Activated T-helper 2 cell treated with anti-CD3 and anti-CD28 coated beads, Interferon-gamma antibody, Interleukin-2, Interleukin-4, amounts not matched to agents 10 μg/mL and 5 μg/mL and 100 μg/mL, durations not matched to agents 14 hours and 24 hours and 36 hours (primary cell): ENCODE measurements at regions not wholly inside any gene's neighbourhood (a gene's known extent, or its start where the extent isn't known, plus 50 kb on each side); places are given as distances from the start of the nearest gene placed in this dataset.

Experiments
- DNase-seq: peaks from one replicate; pipeline ENCODE4 v3.0.0; 2021; ENCODE audit warnings: low spot score
- H3K27ac Mint-ChIP-seq: one replicate; pipeline ENCODE4 v1.8.0; 2021; ENCODE audit warnings: mixed read lengths
- H3K27me3 Mint-ChIP-seq: one replicate; pipeline ENCODE4 v1.8.0; 2021; ENCODE audit warnings: low read depth, mixed read lengths
- H3K36me3 Mint-ChIP-seq: one replicate; pipeline ENCODE4 v1.8.0; 2021; ENCODE audit warnings: low read depth, mixed read lengths
- H3K4me1 Mint-ChIP-seq: one replicate; pipeline ENCODE4 v1.8.0; 2021; ENCODE audit warnings: low read depth, mixed read lengths
- H3K4me3 Mint-ChIP-seq: one replicate; pipeline ENCODE4 v1.8.0; 2021; ENCODE audit warnings: low read depth, mild to moderate bottlenecking, moderate library complexity, mixed read lengths
- H3K9me3 Mint-ChIP-seq: one replicate; pipeline ENCODE4 v1.8.0; 2021; ENCODE audit warnings: mixed read lengths
- intact Hi-C: fragments of 100-400 bp; cut with micrococcal nuclease; formaldehyde crosslinking; loops from one replicate; pipeline ENCODE4 v1.15.1; 2023

DNA sequence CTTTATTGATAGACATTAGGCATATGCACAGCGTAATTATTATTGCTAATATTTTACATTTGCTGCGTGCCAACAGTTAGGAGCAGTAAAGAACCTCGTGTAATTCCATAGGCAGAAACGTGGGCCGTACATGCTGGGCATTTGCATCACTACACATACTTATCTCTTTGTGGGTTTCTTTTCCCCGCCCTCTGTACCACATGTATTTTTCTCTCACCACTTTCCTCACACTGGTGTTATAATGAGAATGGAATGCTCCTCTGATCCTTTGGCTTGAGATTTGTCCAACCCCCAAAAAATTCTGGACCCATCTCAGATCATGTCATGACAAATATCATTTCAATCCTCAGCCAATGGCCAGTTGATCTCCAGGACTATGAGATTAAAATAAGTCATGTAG lies 1952.6 kb upstream of the WWC1 start:
- H3K4me1 Mint-ChIP-seq: no peaks in the 10 kb centered on the region
- H3K27ac Mint-ChIP-seq: no peak overlapping the region
- no peak for DNase-seq
- no peak overlapping the region for H3K4me3 Mint-ChIP-seq
- no peaks in the 10 kb centered on the region for H3K27me3 Mint-ChIP-seq
- no peaks in the 10 kb centered on the region for H3K36me3 Mint-ChIP-seq
- intact Hi-C loops: no loop called here
- peaks cover 39% of the 10 kb centered on the region for H3K9me3 Mint-ChIP-seq

DNA sequence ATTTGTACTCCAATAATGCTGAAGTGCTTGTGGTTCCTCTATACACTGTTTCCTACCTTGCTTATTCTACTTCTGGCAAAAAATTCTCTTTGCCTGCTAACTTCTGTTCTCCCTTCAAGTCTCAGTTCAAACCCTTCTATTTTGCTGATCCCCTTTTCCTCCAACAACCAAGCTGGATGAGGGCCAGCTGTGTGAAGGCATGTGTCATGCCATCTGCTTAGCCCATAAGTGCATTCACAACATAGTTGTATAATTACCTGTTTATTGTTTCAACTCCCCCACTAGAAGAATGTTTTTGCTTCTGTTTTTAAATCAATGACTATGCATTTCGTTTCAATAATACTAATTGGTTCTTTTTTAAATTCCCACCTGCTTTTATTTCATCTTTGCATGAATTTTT lies 1951.4 kb upstream of the WWC1 start:
- Mint-ChIP-seq H3K27ac (no peak overlapping the region), H3K36me3 (no peaks in the 10 kb centered on the region), H3K4me1 (no peaks in the 10 kb centered on the region), H3K4me3 (no peak overlapping the region), H3K9me3 (peaks cover 34% of the 10 kb centered on the region), H3K27me3 (no peaks in the 10 kb centered on the region)
- intact Hi-C loops: no loop called here
- no peak for DNase-seq

DNA sequence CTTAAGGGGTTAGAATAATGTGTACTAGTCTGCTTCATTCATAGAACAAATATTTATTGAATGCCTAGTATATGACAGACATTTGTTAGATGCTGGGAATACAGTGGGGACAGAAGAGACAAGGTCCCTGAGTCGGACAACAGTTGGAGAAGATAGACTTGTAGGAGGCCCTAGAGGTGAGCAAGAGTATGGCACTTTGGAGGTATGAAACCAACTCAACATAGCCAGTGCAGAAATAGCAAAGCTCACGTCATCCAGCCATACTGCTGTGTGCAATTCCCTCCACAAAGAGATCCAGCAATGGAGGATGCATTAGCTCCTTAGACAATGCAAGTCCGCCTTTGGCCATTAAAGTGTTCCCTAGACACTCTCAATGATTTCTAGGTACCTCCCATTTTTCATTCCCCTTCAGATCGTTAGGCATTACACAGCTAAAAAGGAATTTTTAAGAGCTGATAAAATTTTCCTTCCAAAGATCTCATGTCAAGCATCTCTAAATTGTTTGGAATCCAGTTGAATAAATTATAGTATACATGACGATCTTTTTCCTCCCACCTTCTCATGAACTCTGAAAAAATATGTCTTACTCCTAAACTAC lies 1949.6 kb upstream of the WWC1 start:
- intact Hi-C loops: no loop called here
- no peak overlapping the region for H3K4me3 Mint-ChIP-seq
- no peaks in the 10 kb centered on the region for H3K27me3 Mint-ChIP-seq
- DNase-seq: no peak
- H3K9me3 Mint-ChIP-seq: peaks cover 19% of the 10 kb centered on the region
- H3K4me1 Mint-ChIP-seq: no peaks in the 10 kb centered on the region
- no peaks in the 10 kb centered on the region for H3K36me3 Mint-ChIP-seq
- no peak overlapping the region for H3K27ac Mint-ChIP-seq

DNA sequence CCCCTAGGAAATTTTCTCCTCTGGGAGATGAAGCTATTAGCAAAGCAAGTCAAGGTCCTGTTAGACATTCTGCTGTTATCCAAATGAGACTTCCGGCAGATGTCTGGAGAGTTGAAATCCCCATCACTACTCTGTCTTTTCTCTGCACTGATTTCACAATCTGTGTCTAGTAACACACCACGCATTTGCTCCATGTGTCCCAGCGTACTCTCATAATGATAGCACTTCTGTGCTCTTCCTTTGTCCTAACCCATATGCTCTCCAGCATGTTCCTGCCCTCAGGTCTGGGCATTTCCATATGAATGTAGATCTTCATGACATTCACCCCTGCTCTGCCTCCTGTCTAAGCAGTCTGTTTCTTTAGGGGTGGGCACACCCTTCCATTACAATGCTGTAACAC lies 1949.0 kb upstream of the WWC1 start:
- H3K4me1 Mint-ChIP-seq: no peaks in the 10 kb centered on the region
- intact Hi-C loops: no loop called here
- H3K36me3 Mint-ChIP-seq: no peaks in the 10 kb centered on the region
- peaks cover 19% of the 10 kb centered on the region for H3K9me3 Mint-ChIP-seq
- H3K27me3 Mint-ChIP-seq: no peaks in the 10 kb centered on the region
- DNase-seq: no peak
- no peak overlapping the region for H3K27ac Mint-ChIP-seq
- H3K4me3 Mint-ChIP-seq: no peak overlapping the region

DNA sequence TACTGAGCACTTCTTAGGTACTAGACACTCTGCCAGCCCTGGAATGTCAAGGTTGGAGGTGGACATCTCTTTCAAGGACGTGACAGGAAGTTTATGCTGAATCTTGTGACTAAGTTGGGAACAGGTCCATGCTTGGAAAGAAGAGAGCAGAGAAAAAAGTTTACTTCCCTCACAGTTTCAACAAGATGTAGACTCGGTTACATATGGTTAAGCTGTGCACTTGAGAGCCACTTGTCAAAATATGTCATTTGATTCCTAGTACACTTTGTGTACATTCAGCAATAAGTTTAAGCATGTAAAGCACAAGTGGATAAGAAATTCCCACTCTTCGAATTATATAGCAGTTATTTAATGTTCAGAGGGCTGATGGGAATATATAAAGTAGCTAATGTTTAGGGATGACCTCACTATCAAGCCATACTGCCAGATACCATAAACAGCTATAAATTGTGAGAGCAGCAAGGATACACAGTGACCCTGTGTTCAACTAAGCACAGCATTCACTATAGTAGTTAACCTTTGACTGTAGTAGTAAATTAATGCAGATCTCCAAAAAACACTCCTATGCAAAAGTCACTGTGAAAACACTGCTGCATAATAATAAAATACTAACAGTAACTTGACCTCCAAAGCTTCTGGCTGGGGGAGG lies 1944.6 kb upstream of the WWC1 start:
- H3K27me3 Mint-ChIP-seq: no peaks in the 10 kb centered on the region
- no peak overlapping the region for H3K4me3 Mint-ChIP-seq
- H3K36me3 Mint-ChIP-seq: no peaks in the 10 kb centered on the region
- no peaks in the 10 kb centered on the region for H3K4me1 Mint-ChIP-seq
- no peak for DNase-seq
- intact Hi-C loops: no loop called here
- no peak overlapping the region for H3K27ac Mint-ChIP-seq
- H3K9me3 Mint-ChIP-seq: peaks cover 17% of the 10 kb centered on the region

DNA sequence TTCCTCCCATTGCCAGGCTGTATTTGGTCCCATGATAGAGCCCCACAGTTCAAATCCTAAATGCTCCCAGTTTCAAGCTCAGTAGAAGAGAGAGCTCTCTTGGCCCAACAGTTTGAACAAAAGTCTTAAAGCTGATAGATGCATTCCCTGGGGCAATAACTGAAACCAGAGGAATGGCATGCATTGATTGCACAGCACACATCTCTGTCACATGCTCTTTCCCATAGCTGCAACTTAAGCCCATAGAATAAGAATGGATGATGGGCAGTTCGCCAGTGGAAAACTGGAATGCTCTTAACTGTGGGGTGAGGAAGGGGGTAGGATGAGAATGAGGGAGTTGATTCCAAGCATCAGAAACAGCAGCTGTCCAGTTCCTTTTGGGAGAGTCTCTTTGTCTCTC lies 1942.4 kb upstream of the WWC1 start:
- DNase-seq: no peak
- no peaks in the 10 kb centered on the region for H3K27me3 Mint-ChIP-seq
- H3K4me1 Mint-ChIP-seq: no peaks in the 10 kb centered on the region
- no peak overlapping the region for H3K27ac Mint-ChIP-seq
- H3K36me3 Mint-ChIP-seq: no peaks in the 10 kb centered on the region
- intact Hi-C loops: no loop called here
- no peak overlapping the region for H3K4me3 Mint-ChIP-seq
- peaks cover 10% of the 10 kb centered on the region for H3K9me3 Mint-ChIP-seq

DNA sequence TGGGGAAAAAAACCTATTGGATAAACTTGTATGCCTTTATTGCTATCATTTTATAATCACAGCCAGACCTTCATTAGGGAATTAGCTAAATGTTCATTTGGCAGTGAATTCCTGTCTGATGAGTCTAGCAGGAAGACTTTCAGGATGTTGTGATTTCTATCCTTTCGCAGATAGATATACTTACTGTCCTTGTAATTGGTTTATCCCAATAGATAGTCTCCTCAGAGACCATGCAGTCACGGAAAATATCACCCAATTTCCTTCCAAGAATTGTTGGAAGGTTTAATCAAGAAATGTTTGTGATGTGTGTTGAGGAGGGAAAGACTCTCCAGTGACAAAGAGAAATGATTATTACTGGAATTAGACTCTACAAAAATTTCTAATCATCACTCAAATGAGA lies 1937.9 kb upstream of the WWC1 start:
- H3K4me1 Mint-ChIP-seq: no peaks in the 10 kb centered on the region
- no peaks in the 10 kb centered on the region for H3K27me3 Mint-ChIP-seq
- H3K4me3 Mint-ChIP-seq: no peak overlapping the region
- DNase-seq: no peak
- H3K9me3 Mint-ChIP-seq: peaks cover 25% of the 10 kb centered on the region
- H3K27ac Mint-ChIP-seq: no peak overlapping the region
- intact Hi-C loops: no loop called here
- H3K36me3 Mint-ChIP-seq: no peaks in the 10 kb centered on the region

DNA sequence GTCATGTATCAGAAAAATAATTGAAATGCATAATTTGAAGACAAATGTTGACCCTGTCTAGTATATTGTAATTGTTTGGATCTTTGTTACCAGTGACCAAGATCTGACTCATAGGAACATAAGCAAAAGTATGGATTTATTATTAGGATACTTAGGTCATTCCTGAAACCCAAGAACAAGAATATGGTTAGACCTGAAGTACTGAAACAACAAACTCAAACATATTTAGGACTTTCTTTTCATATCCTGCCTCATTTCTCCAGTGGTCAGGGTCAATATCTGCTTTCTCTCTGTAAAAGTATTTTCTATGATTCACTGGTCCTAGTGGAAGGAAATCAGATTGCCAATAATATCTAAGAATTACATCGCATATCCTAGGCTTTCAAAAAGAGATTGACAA lies 1937.1 kb upstream of the WWC1 start:
- intact Hi-C loops: no loop called here
- Mint-ChIP-seq H3K9me3 (peaks cover 27% of the 10 kb centered on the region), H3K4me1 (no peaks in the 10 kb centered on the region), H3K36me3 (no peaks in the 10 kb centered on the region), H3K4me3 (no peak overlapping the region), H3K27me3 (no peaks in the 10 kb centered on the region), H3K27ac (no peak overlapping the region)
- DNase-seq: no peak

DNA sequence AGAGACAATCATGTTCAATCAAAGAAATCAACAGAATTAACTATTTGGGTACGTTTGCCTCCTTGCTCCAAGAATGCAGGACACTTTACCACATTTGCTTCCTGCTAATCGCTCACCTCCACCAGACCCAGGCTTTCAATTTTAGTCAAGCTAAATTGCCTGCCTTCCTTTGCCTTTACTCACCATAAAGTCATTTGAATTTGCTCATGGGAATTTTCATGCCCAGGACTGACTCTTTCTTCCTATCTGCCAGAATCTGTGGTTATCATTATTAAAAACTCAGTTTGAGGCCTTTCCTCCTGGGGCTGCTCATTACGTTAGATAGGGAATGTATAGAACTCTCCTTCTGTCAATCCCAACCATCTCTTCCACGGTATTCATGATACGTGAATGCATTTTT lies 1935.3 kb upstream of the WWC1 start:
- H3K4me1 Mint-ChIP-seq: no peaks in the 10 kb centered on the region
- H3K27me3 Mint-ChIP-seq: no peaks in the 10 kb centered on the region
- no peak overlapping the region for H3K27ac Mint-ChIP-seq
- no peaks in the 10 kb centered on the region for H3K36me3 Mint-ChIP-seq
- H3K4me3 Mint-ChIP-seq: no peak overlapping the region
- intact Hi-C loops: no loop called here
- peaks cover 26% of the 10 kb centered on the region for H3K9me3 Mint-ChIP-seq
- DNase-seq: no peak

DNA sequence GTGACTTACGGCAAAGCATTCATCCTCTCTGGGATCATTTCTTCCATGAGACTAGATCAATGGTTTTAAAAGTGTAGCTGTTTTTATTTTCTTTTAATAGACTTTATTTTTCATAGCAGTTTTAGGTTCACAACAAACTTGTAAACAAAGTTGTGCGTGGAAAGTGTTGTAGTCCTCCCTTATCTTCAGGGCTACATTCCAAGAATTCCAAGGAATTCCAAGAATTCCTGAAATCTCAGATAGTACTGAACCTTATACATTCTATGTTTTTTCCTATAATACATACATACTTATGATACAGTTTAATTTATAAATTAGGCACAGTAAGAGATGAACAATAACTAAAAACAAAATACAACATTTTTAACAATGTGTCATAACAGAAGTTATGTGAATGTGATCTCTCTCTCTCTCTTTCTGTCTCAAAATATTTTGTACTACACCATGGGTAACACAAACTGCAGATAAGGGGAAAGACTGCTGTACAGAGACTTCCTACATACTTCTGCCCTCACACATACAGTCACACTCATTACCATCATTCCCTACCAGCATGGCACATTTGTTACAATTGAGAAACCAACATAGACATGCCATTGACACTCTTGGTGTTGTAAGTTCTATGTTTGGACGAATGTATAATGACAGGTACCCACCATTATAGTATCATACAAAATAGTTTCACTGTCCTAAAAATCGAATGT lies 1933.2 kb upstream of the WWC1 start:
- peaks cover 20% of the 10 kb centered on the region for H3K9me3 Mint-ChIP-seq

DNA sequence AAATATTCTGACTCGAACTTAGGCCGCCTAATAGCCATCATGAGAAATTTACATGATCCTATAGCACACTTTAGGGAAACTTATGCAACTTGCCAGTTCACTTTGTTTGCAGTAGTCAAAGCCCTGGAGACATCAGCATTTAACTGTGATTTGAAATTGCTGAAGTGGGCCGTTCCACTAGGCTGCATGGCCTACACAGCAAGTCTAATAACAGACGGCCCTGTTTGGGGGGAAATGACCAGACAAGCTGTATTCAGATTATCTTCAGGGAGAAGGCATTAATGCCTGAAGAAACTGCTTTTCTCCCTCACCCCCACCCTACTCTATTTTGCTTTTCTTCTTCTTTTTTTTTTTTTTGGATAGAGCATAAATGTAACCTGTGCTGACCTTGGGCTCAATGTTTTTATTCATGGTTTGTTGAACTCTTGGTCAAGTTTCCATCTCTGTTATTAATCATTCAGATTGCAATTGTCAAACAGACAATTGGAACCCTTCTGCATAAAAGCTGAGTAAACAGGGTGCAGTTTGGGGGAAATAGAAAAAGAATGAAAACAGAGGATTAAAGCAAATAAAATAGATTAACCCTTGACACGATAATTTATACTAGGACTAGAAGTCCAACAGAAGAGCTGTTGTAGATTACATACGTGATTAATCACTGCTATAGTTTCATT lies 1928.2 kb upstream of the WWC1 start:
- intact Hi-C loops: no loop called here
- no peaks in the 10 kb centered on the region for H3K4me1 Mint-ChIP-seq
- no peak overlapping the region for H3K4me3 Mint-ChIP-seq
- no peaks in the 10 kb centered on the region for H3K36me3 Mint-ChIP-seq
- peaks cover 9% of the 10 kb centered on the region for H3K9me3 Mint-ChIP-seq
- H3K27me3 Mint-ChIP-seq: no peaks in the 10 kb centered on the region
- H3K27ac Mint-ChIP-seq: no peak overlapping the region
- no peak for DNase-seq

More for the DNA sequence above, 1933.2 kb upstream of the WWC1 start:
- intact Hi-C loops: no loop called here
- DNase-seq: no peak
- no peak overlapping the region for H3K4me3 Mint-ChIP-seq
- no peaks in the 10 kb centered on the region for H3K27me3 Mint-ChIP-seq
- no peaks in the 10 kb centered on the region for H3K4me1 Mint-ChIP-seq
- H3K36me3 Mint-ChIP-seq: no peaks in the 10 kb centered on the region
- no peak overlapping the region for H3K27ac Mint-ChIP-seq

DNA sequence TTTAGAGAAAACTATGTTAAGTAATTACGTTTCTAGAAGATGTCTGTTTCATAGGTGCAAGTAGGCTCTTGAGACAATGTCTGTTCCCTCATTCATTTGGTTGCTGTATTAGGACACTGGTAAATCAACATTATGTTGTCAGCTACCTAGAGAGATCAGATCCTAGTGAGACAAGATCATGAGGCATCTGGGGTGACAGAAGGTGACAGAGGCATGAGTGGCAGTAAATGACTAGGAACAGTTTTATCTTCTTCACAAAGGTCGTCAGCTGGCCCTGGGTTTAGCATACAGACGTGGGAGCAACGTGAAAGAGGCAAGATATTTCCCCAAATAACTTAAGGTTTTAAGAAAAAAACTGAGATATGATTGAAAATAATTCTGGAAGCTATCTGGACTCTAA lies 1926.3 kb upstream of the WWC1 start:
- Mint-ChIP-seq H3K4me1 (no peaks in the 10 kb centered on the region), H3K27me3 (no peaks in the 10 kb centered on the region), H3K9me3 (peaks cover 4% of the 10 kb centered on the region), H3K27ac (no peak overlapping the region), H3K4me3 (no peak overlapping the region), H3K36me3 (no peaks in the 10 kb centered on the region)
- intact Hi-C loops: no loop called here
- DNase-seq: no peak

DNA sequence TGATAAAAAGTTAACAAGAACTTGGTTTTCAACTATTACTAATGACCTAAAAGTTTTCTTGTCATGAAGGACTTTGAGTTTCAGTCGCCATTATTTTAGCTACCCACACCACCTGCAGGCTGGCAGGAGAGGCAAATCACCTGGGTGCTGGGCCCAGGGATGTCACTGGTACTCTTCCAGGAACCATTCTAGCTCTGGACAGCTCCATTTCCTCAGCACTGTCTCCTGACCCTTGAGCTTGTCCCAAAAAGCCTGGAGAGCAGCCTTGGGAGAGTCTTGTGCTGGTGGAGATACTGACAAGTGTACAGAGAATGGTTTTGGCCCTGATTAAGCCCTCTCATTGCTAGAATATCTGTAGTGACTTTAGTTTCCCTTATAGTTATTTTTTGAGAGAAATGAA lies 1924.1 kb upstream of the WWC1 start:
- Mint-ChIP-seq H3K27me3 (no peaks in the 10 kb centered on the region), H3K9me3 (peaks cover 10% of the 10 kb centered on the region), H3K4me3 (no peak overlapping the region), H3K27ac (no peak overlapping the region), H3K36me3 (no peaks in the 10 kb centered on the region), H3K4me1 (no peaks in the 10 kb centered on the region)
- no peak for DNase-seq
- intact Hi-C loops: no loop called here
